Gastrocnemius medialis (tissue), 4 donors: ENCODE measurements at regions not wholly inside any gene's neighbourhood (a gene's known extent, or its start where the extent isn't known, plus 50 kb on each side); places are given as distances from the start of the nearest gene placed in this dataset.

ENCODE experiments used
- ATAC-seq, 2 donors: fragments of 150-250 bp; one replicate each; pipeline ENCODE4 v1.9.1; 2016
- DNase-seq, 2 donors: peaks; one replicate each; pipeline ENCODE4 v3.0.0-alpha.2; 2019
- H3K27ac ChIP-seq, 4 donors: fragments of 200-600 bp; sonication (generic); 1 replicate in 1 of 4; 2 replicates in 3 of 4; pipeline ENCODE4 v1.5.1; 2016 to 2018; ENCODE audit warnings: mild to moderate bottlenecking in 2 of 4, moderate library complexity in 1 of 4
- H3K27me3 ChIP-seq, 3 donors: fragments of 200-600 bp; sonication (generic) in 2 of 3; 1 replicate in 1 of 3; 2 replicates in 2 of 3; pipeline versions ENCODE4 v1.5.1 to v1.6.0; 2016 to 2019; ENCODE audit warnings: mild to moderate bottlenecking in 1 of 3, moderate library complexity in 1 of 3
- H3K36me3 ChIP-seq, 2 donors: fragments of 200-600 bp; sonication (generic) in 1 of 2; one replicate each; pipeline ENCODE4 v1.5.1; 2017 to 2018
- H3K4me1 ChIP-seq, 2 donors: fragments of 200-600 bp; sonication (generic) in 1 of 2; one replicate each; pipeline ENCODE4 v1.5.1; 2016 to 2017; ENCODE audit warnings: mild to moderate bottlenecking in 2 of 2
- H3K4me3 ChIP-seq, 4 donors: fragments of 200-600 bp; sonication (generic) in 3 of 4; 1 replicate in 1 of 4; 2 replicates in 3 of 4; pipeline ENCODE4 v1.5.1; 2016 to 2019; ENCODE audit warnings: mild to moderate bottlenecking in 2 of 4
- H3K9me3 ChIP-seq, 3 donors: fragments of 200-600 bp; sonication (generic) in 2 of 3; 1 replicate in 1 of 3; 2 replicates in 2 of 3; pipeline ENCODE4 v1.5.1; 2016 to 2019
- POLR2A ChIP-seq, 2 donors: fragments of 450-650 bp; IDR thresholded peaks; one replicate each; pipeline ENCODE4 v1.6.1; 2017; ENCODE audit warnings: antibody characterized with exemption in 2 of 2, mild to moderate bottlenecking in 2 of 2, moderate library complexity in 2 of 2
- in situ Hi-C, 4 donors: fragments of 200-750 bp; cut with MboI; loops; one replicate each; pipeline versions ENCODE4 v1.15.0 to v1.8.0; 2017; ENCODE audit warnings: low sequenced_read_pairs in 4 of 4
- intact Hi-C: fragments of 100-400 bp; cut with DNase I; formaldehyde crosslinking; loops from one replicate; pipeline ENCODE4 v1.15.1; 2023; ENCODE audit warnings: low total_unique reads
- TF ChIP-seq, protein P1 (sequence below), 5 experiments: fragments of 450-650 bp in 3 of 5; fragments of 200-600 bp in 2 of 5; sonication (generic) in 2 of 5; IDR thresholded peaks in 4 of 5; conservative IDR thresholded peaks in 1 of 5; 1 replicate in 4 of 5; 2 replicates in 1 of 5; pipeline ENCODE4 v1.5.1; 2016 to 2019; ENCODE audit warnings: antibody characterized with exemption in 5 of 5, mild to moderate bottlenecking in 3 of 5, moderate library complexity in 3 of 5

DNA sequence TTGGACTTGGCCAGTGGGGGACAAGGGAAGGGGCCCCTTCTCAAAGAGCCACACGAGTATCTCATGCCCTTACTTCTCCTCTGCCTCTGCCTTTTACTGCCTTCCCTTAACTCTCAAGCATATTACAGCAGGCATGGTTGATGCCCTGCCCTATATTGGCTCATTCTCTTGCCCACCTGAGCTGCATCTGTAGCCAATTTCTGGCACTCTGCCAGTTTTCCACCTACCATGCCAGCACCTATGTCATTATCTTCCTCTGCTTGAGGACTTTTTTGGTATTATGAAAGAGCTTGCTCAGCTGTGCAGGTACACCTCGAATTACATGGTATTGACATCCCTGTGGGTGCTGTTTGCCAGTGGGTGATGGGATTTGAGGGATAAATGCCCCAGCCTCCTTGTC lies 181.8 kb downstream of the OXSM start:
- ATAC-seq (no peak), DNase-seq (no peak)
- no peaks in the 10 kb centered on the region for H3K27me3 ChIP-seq
- no peaks in the 10 kb centered on the region for H3K36me3 ChIP-seq
- TF ChIP-seq POLR2A (IDR thresholded peaks at IDR 0.05) = no peak
- TF ChIP-seq, protein P1, sequence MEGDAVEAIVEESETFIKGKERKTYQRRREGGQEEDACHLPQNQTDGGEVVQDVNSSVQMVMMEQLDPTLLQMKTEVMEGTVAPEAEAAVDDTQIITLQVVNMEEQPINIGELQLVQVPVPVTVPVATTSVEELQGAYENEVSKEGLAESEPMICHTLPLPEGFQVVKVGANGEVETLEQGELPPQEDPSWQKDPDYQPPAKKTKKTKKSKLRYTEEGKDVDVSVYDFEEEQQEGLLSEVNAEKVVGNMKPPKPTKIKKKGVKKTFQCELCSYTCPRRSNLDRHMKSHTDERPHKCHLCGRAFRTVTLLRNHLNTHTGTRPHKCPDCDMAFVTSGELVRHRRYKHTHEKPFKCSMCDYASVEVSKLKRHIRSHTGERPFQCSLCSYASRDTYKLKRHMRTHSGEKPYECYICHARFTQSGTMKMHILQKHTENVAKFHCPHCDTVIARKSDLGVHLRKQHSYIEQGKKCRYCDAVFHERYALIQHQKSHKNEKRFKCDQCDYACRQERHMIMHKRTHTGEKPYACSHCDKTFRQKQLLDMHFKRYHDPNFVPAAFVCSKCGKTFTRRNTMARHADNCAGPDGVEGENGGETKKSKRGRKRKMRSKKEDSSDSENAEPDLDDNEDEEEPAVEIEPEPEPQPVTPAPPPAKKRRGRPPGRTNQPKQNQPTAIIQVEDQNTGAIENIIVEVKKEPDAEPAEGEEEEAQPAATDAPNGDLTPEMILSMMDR (IDR thresholded peaks at IDR 0.05 in 4 of 5, conservative IDR thresholded peaks at IDR 0.05 in 1 of 5) = no peak
- intact Hi-C loops (no loop called here), in situ Hi-C loops (no loop called here)
- no peaks in the 10 kb centered on the region for H3K9me3 ChIP-seq
- no peaks in the 10 kb centered on the region for H3K4me1 ChIP-seq
- H3K4me3 ChIP-seq = no peak overlapping the region
- no peak overlapping the region for H3K27ac ChIP-seq

- H3K27me3 ChIP-seq = no peaks in the 10 kb centered on the region
- H3K36me3 ChIP-seq = no peaks in the 10 kb centered on the region
- no peaks in the 10 kb centered on the region for H3K4me1 ChIP-seq
- H3K9me3 ChIP-seq = no peaks in the 10 kb centered on the region
- no peak for ATAC-seq
- intact Hi-C loops = no loop called here
- in situ Hi-C loops = no loop called here
- TF ChIP-seq POLR2A (IDR thresholded peaks at IDR 0.05) = no peak
- TF ChIP-seq, protein P1 (IDR thresholded peaks at IDR 0.05 in 4 of 5, conservative IDR thresholded peaks at IDR 0.05 in 1 of 5) = no peak
- H3K27ac ChIP-seq = no peak overlapping the region
- no peak for DNase-seq
- no peak overlapping the region for H3K4me3 ChIP-seq
Observed at GRCh38 chr3:25973122-25973521, 183.2 kb downstream of the OXSM start.

- no peak overlapping the region for H3K4me3 ChIP-seq
- H3K9me3 ChIP-seq = no peaks in the 10 kb centered on the region
- no peak for DNase-seq
- H3K27me3 ChIP-seq = no peaks in the 10 kb centered on the region
- ATAC-seq = no peak
- intact Hi-C loops = no loop called here
- in situ Hi-C loops = no loop called here
- no peaks in the 10 kb centered on the region for H3K36me3 ChIP-seq
- no peak overlapping the region for H3K27ac ChIP-seq
- no peaks in the 10 kb centered on the region for H3K4me1 ChIP-seq
- TF ChIP-seq, protein P1 (IDR thresholded peaks at IDR 0.05 in 4 of 5, conservative IDR thresholded peaks at IDR 0.05 in 1 of 5) = no peak
- TF ChIP-seq POLR2A (IDR thresholded peaks at IDR 0.05) = no peak
Observed at GRCh38 chr3:25982756-25983155, 192.9 kb downstream of the OXSM start.

- DNase-seq = no peak
- H3K4me3 ChIP-seq = no peak overlapping the region
- in situ Hi-C loops (no loop called here), intact Hi-C loops (no loop called here)
- no peak for ATAC-seq
- H3K4me1 ChIP-seq = no peaks in the 10 kb centered on the region
- no peaks in the 10 kb centered on the region for H3K9me3 ChIP-seq
- no peak for TF ChIP-seq POLR2A (IDR thresholded peaks at IDR 0.05)
- TF ChIP-seq, protein P1 (IDR thresholded peaks at IDR 0.05 in 4 of 5, conservative IDR thresholded peaks at IDR 0.05 in 1 of 5) = no peak
- no peaks in the 10 kb centered on the region for H3K27me3 ChIP-seq
- H3K36me3 ChIP-seq = no peaks in the 10 kb centered on the region
- no peak overlapping the region for H3K27ac ChIP-seq
Observed at GRCh38 chr3:25985621-25986020, 195.7 kb downstream of the OXSM start.

DNA sequence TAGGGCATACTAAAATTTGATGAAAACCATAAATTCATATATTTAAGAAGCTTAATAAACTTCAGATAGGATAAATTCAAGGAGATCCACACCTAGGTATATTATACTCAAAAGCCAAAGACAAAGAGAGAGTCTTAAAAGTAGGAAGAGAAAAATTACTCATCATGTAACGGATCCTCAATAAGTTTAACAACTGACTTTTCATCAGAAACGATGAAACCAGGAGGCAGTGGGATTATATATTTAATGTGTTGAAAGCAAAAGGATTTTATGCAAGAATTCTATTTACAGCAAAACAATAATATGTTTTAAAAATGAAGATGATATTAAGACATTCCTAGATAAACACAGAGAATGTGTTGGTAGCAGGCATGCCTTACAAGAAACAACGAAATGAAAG lies 202.7 kb downstream of the OXSM start:
- peaks cover 0 to 7% (median 0%) of the 10 kb centered on the region in 3 donors for H3K9me3 ChIP-seq
- intact Hi-C loops = no loop called here
- H3K27ac ChIP-seq = no peak overlapping the region
- H3K4me1 ChIP-seq = no peaks in the 10 kb centered on the region
- no peaks in the 10 kb centered on the region for H3K36me3 ChIP-seq
- ATAC-seq (no peak), DNase-seq (no peak)
- no peak for TF ChIP-seq POLR2A (IDR thresholded peaks at IDR 0.05)
- TF ChIP-seq, protein P1 (IDR thresholded peaks at IDR 0.05 in 4 of 5, conservative IDR thresholded peaks at IDR 0.05 in 1 of 5) = no peak
- in situ Hi-C loops = no loop called here
- H3K4me3 ChIP-seq = no peak overlapping the region
- H3K27me3 ChIP-seq = no peaks in the 10 kb centered on the region
